ENCODE measurements at regions not wholly inside any gene's neighbourhood (a gene's known extent, or its start where the extent isn't known, plus 50 kb on each side); places are given as distances from the start of the nearest gene placed in this dataset.

GRCh38 chr5:135724617-135725016 lies 109.8 kb upstream of the SLC25A48 start (continued):
- TF ChIP-seq ZNF462 (CRISPR knock-in tag; IDR thresholded peaks at IDR 0.05) = no peak

GRCh38 chr5:135723491-135723890 lies 111.0 kb upstream of the SLC25A48 start:
- DNase-seq (ENCODE audit: low spot score) = no peak
- H3K9me3 Mint-ChIP-seq = no peaks in the 10 kb centered on the region
- H3K4me1 ChIP-seq (ENCODE audit: insufficient read depth) = peaks cover 5% of the 10 kb centered on the region
- H3K4me1 Mint-ChIP-seq = peaks cover 9% of the 10 kb centered on the region; the same call in 2 of the 3 replicates
- no peaks in the 10 kb centered on the region for H3K36me3 Mint-ChIP-seq (ENCODE audit: low read depth)
- H3K36me3 ChIP-seq (ENCODE audit: insufficient read depth) = no peaks in the 10 kb centered on the region
- no peaks in the 10 kb centered on the region for H3K79me2 ChIP-seq (replicated peaks; ENCODE audit: insufficient read depth)
- no peak overlapping the region for H3K4me3 ChIP-seq
- no peaks in the 10 kb centered on the region for H3K27me3 ChIP-seq (ENCODE audit: insufficient read depth)
- no peaks in the 10 kb centered on the region for H3K9me2 ChIP-seq (ENCODE audit: insufficient read depth)
- peaks cover 10% of the 10 kb centered on the region for H3K27me3 Mint-ChIP-seq (ENCODE audit: insufficient read depth, low read depth, poor library complexity)
- no peak for ATAC-seq
- no peaks in the 10 kb centered on the region for H4K20me1 ChIP-seq (replicated peaks; ENCODE audit: insufficient read depth)
- no peak overlapping the region for H3K4me2 ChIP-seq
- H2AFZ ChIP-seq = no peak overlapping the region; the same call in 1 of the 2 replicates
- H3K27ac ChIP-seq (ENCODE audit: low read depth) = no peak overlapping the region; the same call in 1 of the 2 replicates
- H3K27ac Mint-ChIP-seq = no peak overlapping the region
- H3F3A ChIP-seq (replicated peaks; ENCODE audit: low read depth) = no peaks in the 10 kb centered on the region
- H3K4me3 Mint-ChIP-seq = no peak overlapping the region
- TF ChIP-seq NANOG (IDR thresholded peaks at IDR 0.05; ENCODE audit: borderline replicate concordance) (no peak), CTCF (conservative IDR thresholded peaks at IDR 0.05; ENCODE audit: low read depth in 2 of 2) (no peak), POLR2AphosphoS5 (IDR thresholded peaks at IDR 0.05; ENCODE audit: low read depth) (no peak), ZNF114 (CRISPR knock-in tag; IDR thresholded peaks at IDR 0.05) (no peak), ZNF462 (CRISPR knock-in tag; IDR thresholded peaks at IDR 0.05) (no peak), CREB1 (CRISPR knock-in tag; IDR thresholded peaks at IDR 0.05; ENCODE audit: low read depth) (no peak), ZNF331 (CRISPR knock-in tag; IDR thresholded peaks at IDR 0.05; ENCODE audit: low read depth) (no peak), STAT1 (IDR thresholded peaks at IDR 0.05; ENCODE audit: unreplicated experiment) (no peak), EZH2 (IDR thresholded peaks at IDR 0.05; ENCODE audit: low read depth, unreplicated experiment) (no peak)
